Tibial nerve (tissue), 3 donors: ENCODE measurements at regions not wholly inside any gene's neighbourhood (a gene's known extent, or its start where the extent isn't known, plus 50 kb on each side); places are given as distances from the start of the nearest gene placed in this dataset.

Experiments used
- CTCF ChIP-seq, 5 experiments: fragments of 200-600 bp in 3 of 5; fragments of 450-650 bp in 2 of 5; sonication (generic) in 3 of 5; IDR thresholded peaks; one replicate each; pipeline ENCODE4 v1.5.1; 2016 to 2019; ENCODE audit warnings: antibody characterized with exemption in 5 of 5, mild to moderate bottlenecking in 3 of 5, moderate library complexity in 2 of 5
- POLR2A ChIP-seq, 2 donors: fragments of 450-650 bp; IDR thresholded peaks; one replicate each; pipeline ENCODE4 v1.6.1; 2017; ENCODE audit warnings: antibody characterized with exemption in 2 of 2, mild to moderate bottlenecking in 2 of 2, moderate library complexity in 2 of 2

- TF ChIP-seq CTCF (IDR thresholded peaks at IDR 0.05): no peak
- no peak for TF ChIP-seq POLR2A (IDR thresholded peaks at IDR 0.05)
Measured at GRCh38 chr1:221139991-221140390, 260.7 kb downstream of the HLX start.
